ENCODE measurements at regions not wholly inside any gene's neighbourhood (a gene's known extent, or its start where the extent isn't known, plus 50 kb on each side); places are given as distances from the start of the nearest gene placed in this dataset.

DNA sequence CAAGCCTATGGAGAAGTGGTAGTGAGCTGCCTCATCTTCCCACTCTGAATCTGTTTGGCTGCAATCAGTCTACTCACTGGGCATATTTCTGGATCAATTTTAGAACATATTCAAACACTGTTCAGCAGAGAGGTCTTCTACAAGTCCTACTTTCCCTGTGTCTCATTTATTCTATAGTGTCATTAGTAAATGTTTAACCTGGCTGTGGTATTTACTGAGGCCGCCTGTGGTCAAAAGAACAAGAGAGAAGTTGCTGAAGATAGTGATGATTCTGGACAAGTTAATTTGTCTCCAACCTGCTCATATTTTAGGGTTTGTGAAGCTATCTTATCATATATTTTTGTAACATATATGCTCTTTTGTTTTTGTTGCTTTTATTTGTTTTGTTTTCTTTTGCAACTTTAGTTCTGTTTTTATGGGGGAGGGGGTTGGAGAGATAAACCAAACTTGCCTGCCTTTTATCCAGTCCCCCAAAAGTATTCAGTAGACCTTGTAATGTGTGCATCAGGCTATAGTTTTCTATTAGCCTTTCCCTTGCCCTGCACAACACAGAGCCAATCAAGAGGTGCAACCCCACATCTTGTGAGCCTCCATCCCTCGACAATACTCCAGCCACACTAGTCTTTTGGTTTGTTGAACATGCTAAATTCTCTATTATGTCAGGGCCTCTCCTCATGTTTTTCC lies 362.8 kb upstream of the MBL2 start:
- Histone ChIP-seq H2BK120ac (ENCODE audit: low read depth, low read length) (no peak overlapping the region), H3K4ac (ENCODE audit: low read length) (no peak overlapping the region), H3K18ac (ENCODE audit: low read length) (no peak overlapping the region), H4K91ac (ENCODE audit: low read depth, low read length, poor library complexity) (no peak overlapping the region), H2AK5ac (ENCODE audit: low read depth, low read length) (no peak overlapping the region), H3K27ac (replicated peaks; ENCODE audit: low read length) (no peak overlapping the region), H2BK5ac (ENCODE audit: low read length) (no peak overlapping the region), H3K14ac (ENCODE audit: low read length) (no peak overlapping the region), H3K9ac (ENCODE audit: low read depth, low read length, poor library complexity) (no peak overlapping the region), H3K4me2 (ENCODE audit: insufficient read depth, low read length, poor library complexity, severe bottlenecking) (no peak overlapping the region), H2BK12ac (ENCODE audit: low read length) (no peak overlapping the region), H2BK15ac (ENCODE audit: low read length) (no peak overlapping the region), H3K36me3 (replicated peaks in 1 of 2; ENCODE audit: control insufficient read depth in 2 of 2, insufficient read depth in 2 of 2, low read length in 2 of 2) (no peaks in the 10 kb centered on the region), H3K79me1 (ENCODE audit: low read depth, low read length) (no peaks in the 10 kb centered on the region), H2AFZ (ENCODE audit: low read length) (no peak overlapping the region), H3K23ac (ENCODE audit: low read depth, low read length, poor library complexity) (no peak overlapping the region), H3K4me3 (ENCODE audit: low read length in 2 of 2) (no peak overlapping the region), H3K9me3 (replicated peaks in 1 of 2; ENCODE audit: control insufficient read depth in 2 of 2, insufficient read depth in 1 of 2, low read depth in 1 of 2, low read length in 2 of 2) (no peaks in the 10 kb centered on the region), H3K4me1 (ENCODE audit: control insufficient read depth in 2 of 2, insufficient read depth in 1 of 2, low read depth in 1 of 2, low read length in 2 of 2) (peaks cover 0 to 2% of the 10 kb centered on the region in 2 donors), H3K27me3 (ENCODE audit: control insufficient read depth in 3 of 3, insufficient read depth in 3 of 3, low read depth in 1 of 3, low read length in 3 of 3) (no peaks in the 10 kb centered on the region), H4K8ac (ENCODE audit: low read depth, low read length) (no peak overlapping the region)
- no CpG with 5 or more reads among the region's 2 CpGs for WGBS, 2 donors (ENCODE audit: extremely low coverage in 2 of 2, insufficient read length in 2 of 2, insufficient replicate concordance in 1 of 2)
- DNase-seq (ENCODE audit: low spot score) = no peak

- Histone ChIP-seq H3K23ac (ENCODE audit: low read depth, low read length, poor library complexity) (no peak overlapping the region), H2BK15ac (ENCODE audit: low read length) (no peak overlapping the region), H2BK12ac (ENCODE audit: low read length) (no peak overlapping the region), H3K27ac (replicated peaks; ENCODE audit: low read length) (no peak overlapping the region), H3K9ac (ENCODE audit: low read depth, low read length, poor library complexity) (no peak overlapping the region), H2AFZ (ENCODE audit: low read length) (no peak overlapping the region), H4K91ac (ENCODE audit: low read depth, low read length, poor library complexity) (no peak overlapping the region), H3K79me1 (ENCODE audit: low read depth, low read length) (no peaks in the 10 kb centered on the region), H2AK5ac (ENCODE audit: low read depth, low read length) (no peak overlapping the region), H2BK120ac (ENCODE audit: low read depth, low read length) (no peak overlapping the region), H3K4me2 (ENCODE audit: insufficient read depth, low read length, poor library complexity, severe bottlenecking) (no peak overlapping the region), H3K27me3 (ENCODE audit: control insufficient read depth in 3 of 3, insufficient read depth in 3 of 3, low read depth in 1 of 3, low read length in 3 of 3) (no peaks in the 10 kb centered on the region), H3K4ac (ENCODE audit: low read length) (no peak overlapping the region), H4K8ac (ENCODE audit: low read depth, low read length) (no peak overlapping the region), H3K36me3 (replicated peaks in 1 of 2; ENCODE audit: control insufficient read depth in 2 of 2, insufficient read depth in 2 of 2, low read length in 2 of 2) (no peaks in the 10 kb centered on the region), H3K4me3 (ENCODE audit: low read length in 2 of 2) (no peak overlapping the region), H2BK5ac (ENCODE audit: low read length) (no peak overlapping the region), H3K4me1 (ENCODE audit: control insufficient read depth in 2 of 2, insufficient read depth in 1 of 2, low read depth in 1 of 2, low read length in 2 of 2) (peaks cover 0 to 2% of the 10 kb centered on the region in 2 donors), H3K9me3 (replicated peaks in 1 of 2; ENCODE audit: control insufficient read depth in 2 of 2, insufficient read depth in 1 of 2, low read depth in 1 of 2, low read length in 2 of 2) (no peaks in the 10 kb centered on the region), H3K18ac (ENCODE audit: low read length) (no peak overlapping the region), H3K14ac (ENCODE audit: low read length) (no peak overlapping the region)
- WGBS, 2 donors (ENCODE audit: extremely low coverage in 2 of 2, insufficient read length in 2 of 2, insufficient replicate concordance in 1 of 2) = no CpG with 5 or more reads among the region's 4 CpGs
- no peak for DNase-seq (ENCODE audit: low spot score)
Observed at GRCh38 chr10:53134050-53134449, 361.5 kb upstream of the MBL2 start.

DNA sequence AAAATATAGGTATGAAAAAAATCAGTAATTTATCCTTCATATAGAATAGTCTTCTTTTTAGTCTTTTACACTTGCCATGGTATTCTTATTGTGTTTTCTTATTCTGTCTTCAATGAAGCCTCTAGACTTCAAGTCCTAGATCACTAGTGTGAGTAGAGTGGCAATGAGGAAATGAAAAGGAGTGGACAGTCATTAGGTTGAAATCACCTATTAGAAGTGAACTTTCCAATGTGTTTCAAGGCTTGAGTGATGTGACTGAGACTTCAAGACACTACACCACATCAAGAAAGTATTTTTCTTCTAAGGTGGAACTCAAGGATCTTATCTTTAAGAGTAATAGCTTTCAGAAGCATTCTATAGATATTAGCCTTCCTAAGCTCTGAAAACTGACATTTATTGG lies 357.8 kb upstream of the MBL2 start:
- H3K4me2 ChIP-seq (ENCODE audit: insufficient read depth, low read length, poor library complexity, severe bottlenecking) = no peak overlapping the region
- no peaks in the 10 kb centered on the region for H3K4me1 ChIP-seq (ENCODE audit: control insufficient read depth in 2 of 2, insufficient read depth in 1 of 2, low read depth in 1 of 2, low read length in 2 of 2)
- H3K4ac ChIP-seq (ENCODE audit: low read length) = no peak overlapping the region
- H3K14ac ChIP-seq (ENCODE audit: low read length) = no peak overlapping the region
- H2BK15ac ChIP-seq (ENCODE audit: low read length) = no peak overlapping the region
- H3K9me3 ChIP-seq (replicated peaks in 1 of 2; ENCODE audit: control insufficient read depth in 2 of 2, insufficient read depth in 1 of 2, low read depth in 1 of 2, low read length in 2 of 2) = no peaks in the 10 kb centered on the region
- H3K36me3 ChIP-seq (replicated peaks in 1 of 2; ENCODE audit: control insufficient read depth in 2 of 2, insufficient read depth in 2 of 2, low read length in 2 of 2) = no peaks in the 10 kb centered on the region
- no peak overlapping the region for H2AK5ac ChIP-seq (ENCODE audit: low read depth, low read length)
- H2BK12ac ChIP-seq (ENCODE audit: low read length) = no peak overlapping the region
- no peaks in the 10 kb centered on the region for H3K79me1 ChIP-seq (ENCODE audit: low read depth, low read length)
- no peak overlapping the region for H3K27ac ChIP-seq (replicated peaks; ENCODE audit: low read length)
- H3K9ac ChIP-seq (ENCODE audit: low read depth, low read length, poor library complexity) = no peak overlapping the region
- H2BK120ac ChIP-seq (ENCODE audit: low read depth, low read length) = no peak overlapping the region
- no peak overlapping the region for H4K91ac ChIP-seq (ENCODE audit: low read depth, low read length, poor library complexity)
- no peak overlapping the region for H2AFZ ChIP-seq (ENCODE audit: low read length)
- no peaks in the 10 kb centered on the region for H3K27me3 ChIP-seq (ENCODE audit: control insufficient read depth in 3 of 3, insufficient read depth in 3 of 3, low read depth in 1 of 3, low read length in 3 of 3)
- no peak for DNase-seq (ENCODE audit: low spot score)
- H4K8ac ChIP-seq (ENCODE audit: low read depth, low read length) = no peak overlapping the region
- H3K18ac ChIP-seq (ENCODE audit: low read length) = no peak overlapping the region
- no peak overlapping the region for H3K4me3 ChIP-seq (ENCODE audit: low read length in 2 of 2)
- H3K23ac ChIP-seq (ENCODE audit: low read depth, low read length, poor library complexity) = no peak overlapping the region
- no peak overlapping the region for H2BK5ac ChIP-seq (ENCODE audit: low read length)

DNA sequence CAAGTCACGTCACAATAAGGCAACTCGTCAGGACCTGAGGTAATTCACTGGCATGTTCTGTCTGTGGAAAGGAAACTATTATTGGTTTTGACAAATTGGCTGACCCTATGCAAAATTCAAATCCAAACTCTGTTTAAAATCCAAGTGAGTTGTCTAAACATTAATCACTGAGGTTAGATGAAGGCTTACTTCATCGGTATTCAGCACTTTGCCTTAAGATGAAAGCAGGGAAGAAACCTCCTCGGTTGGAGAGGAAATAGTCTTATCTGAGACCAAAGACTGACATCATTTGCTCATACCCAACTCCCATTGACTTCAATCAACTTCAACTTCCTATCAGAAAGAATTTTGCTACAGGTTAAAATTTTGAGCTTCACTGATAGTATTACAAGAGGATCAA lies 355.1 kb upstream of the MBL2 start:
- H4K8ac ChIP-seq (ENCODE audit: low read depth, low read length) = no peak overlapping the region
- no peak overlapping the region for H3K4me2 ChIP-seq (ENCODE audit: insufficient read depth, low read length, poor library complexity, severe bottlenecking)
- no peak overlapping the region for H3K14ac ChIP-seq (ENCODE audit: low read length)
- H3K4me1 ChIP-seq (ENCODE audit: control insufficient read depth in 2 of 2, insufficient read depth in 1 of 2, low read depth in 1 of 2, low read length in 2 of 2) = no peaks in the 10 kb centered on the region
- no peak overlapping the region for H3K4me3 ChIP-seq (ENCODE audit: low read length in 2 of 2)
- no peak overlapping the region for H3K9ac ChIP-seq (ENCODE audit: low read depth, low read length, poor library complexity)
- H2BK5ac ChIP-seq (ENCODE audit: low read length) = no peak overlapping the region
- no peak overlapping the region for H2AFZ ChIP-seq (ENCODE audit: low read length)
- no peaks in the 10 kb centered on the region for H3K9me3 ChIP-seq (replicated peaks in 1 of 2; ENCODE audit: control insufficient read depth in 2 of 2, insufficient read depth in 1 of 2, low read depth in 1 of 2, low read length in 2 of 2)
- no CpG with 5 or more reads among the region's 4 CpGs for WGBS, 2 donors (ENCODE audit: extremely low coverage in 2 of 2, insufficient read length in 2 of 2, insufficient replicate concordance in 1 of 2)
- H2BK120ac ChIP-seq (ENCODE audit: low read depth, low read length) = no peak overlapping the region
- no peak overlapping the region for H2BK12ac ChIP-seq (ENCODE audit: low read length)
- no peak overlapping the region for H3K23ac ChIP-seq (ENCODE audit: low read depth, low read length, poor library complexity)
- no peak for DNase-seq (ENCODE audit: low spot score)
- no peak overlapping the region for H3K18ac ChIP-seq (ENCODE audit: low read length)
- no peaks in the 10 kb centered on the region for H3K27me3 ChIP-seq (ENCODE audit: control insufficient read depth in 3 of 3, insufficient read depth in 3 of 3, low read depth in 1 of 3, low read length in 3 of 3)
- H3K4ac ChIP-seq (ENCODE audit: low read length) = no peak overlapping the region
- H3K36me3 ChIP-seq (replicated peaks in 1 of 2; ENCODE audit: control insufficient read depth in 2 of 2, insufficient read depth in 2 of 2, low read length in 2 of 2) = no peaks in the 10 kb centered on the region
- no peak overlapping the region for H2AK5ac ChIP-seq (ENCODE audit: low read depth, low read length)
- no peak overlapping the region for H2BK15ac ChIP-seq (ENCODE audit: low read length)
- H3K79me1 ChIP-seq (ENCODE audit: low read depth, low read length) = no peaks in the 10 kb centered on the region
- H4K91ac ChIP-seq (ENCODE audit: low read depth, low read length, poor library complexity) = no peak overlapping the region
- H3K27ac ChIP-seq (replicated peaks; ENCODE audit: low read length) = no peak overlapping the region
